OCI-LY7 (cell line): ENCODE measurements at regions not wholly inside any gene's neighbourhood (a gene's known extent, or its start where the extent isn't known, plus 50 kb on each side); places are given as distances from the start of the nearest gene placed in this dataset.

Experiments used
- BruUV-seq: library from RNA; stranded (reverse); fragments of 400-500 nt; replicated peaks from 2 replicates; lab custom pipeline; 2021; lab: Mats Ljungman, UMichigan
- CTCF ChIA-PET: fragments of 300-600 bp; sonication (Branson Sonifier 250); formaldehyde crosslinking; loops from one replicate; lab custom pipeline; 2022; ENCODE audit warnings: antibody characterized with exemption; ENCODE audit not compliant: unreplicated experiment; lab: Charles Lee
- POLR2A ChIA-PET: fragments of 300-600 bp; sonication (Branson Sonifier 250); formaldehyde crosslinking; loops from one replicate; lab custom pipeline; 2022; ENCODE audit warnings: antibody characterized with exemption; lab: Charles Lee
- DNase-seq: peaks from one replicate; pipeline ENCODE4 v3.0.0-alpha.2; 2015; ENCODE audit warnings: low spot score
- H2AFZ ChIP-seq: fragments of 200-600 bp; sonication (generic), shearing (Covaris generic); 2 replicates; pipeline ENCODE4 v1.6.1; 2014; ENCODE audit warnings: mild to moderate bottlenecking, antibody characterized with exemption, low read length, moderate library complexity
- H3K27ac ChIP-seq: fragments of 200-600 bp; sonication (generic); 2 replicates; pipeline ENCODE4 v1.5.1; 2014; ENCODE audit warnings: mixed run types, low read depth, mild to moderate bottlenecking, moderate library complexity, low read length, inconsistent platforms; ENCODE audit not compliant: poor library complexity, severe bottlenecking
- H3K36me3 ChIP-seq: fragments of 200-600 bp; sonication (generic); 2 replicates; pipeline ENCODE4 v1.6.1; 2014; ENCODE audit warnings: mild to moderate bottlenecking, antibody characterized with exemption, low read length, moderate library complexity, mixed read lengths; ENCODE audit not compliant: insufficient read depth
- H3K4me1 ChIP-seq: fragments of 200-600 bp; sonication (generic); 2 replicates; pipeline ENCODE4 v1.5.1; 2014; ENCODE audit warnings: mild to moderate bottlenecking, low read length; ENCODE audit not compliant: insufficient read depth, poor library complexity, severe bottlenecking
- H3K4me2 ChIP-seq: fragments of 200-600 bp; sonication (generic); 2 replicates; pipeline ENCODE4 v1.6.1; 2014; ENCODE audit warnings: mild to moderate bottlenecking, low read length
- H3K4me3 ChIP-seq: fragments of 200-600 bp; sonication (generic); 2 replicates; pipeline ENCODE4 v1.5.1; 2014; ENCODE audit warnings: mild to moderate bottlenecking, low read depth, low read length; ENCODE audit not compliant: poor library complexity, severe bottlenecking
- H3K79me2 ChIP-seq: fragments of 200-600 bp; sonication (generic); 2 replicates; pipeline ENCODE4 v1.6.1; 2016; ENCODE audit warnings: low read depth, mild to moderate bottlenecking, low read length, moderate library complexity, mixed read lengths; ENCODE audit not compliant: insufficient read depth
- H3K9me2 ChIP-seq: fragments of 200-600 bp; sonication (generic); 2 replicates; pipeline ENCODE4 v1.6.1; 2016; ENCODE audit warnings: mild to moderate bottlenecking, low read length, mixed read lengths; ENCODE audit not compliant: insufficient read depth
- H3K9me3 ChIP-seq: fragments of 200-600 bp; sonication (generic); 2 replicates; pipeline ENCODE4 v1.6.1; 2014; ENCODE audit warnings: mild to moderate bottlenecking, mixed run types, low read length, mixed read lengths
- H4K20me1 ChIP-seq: fragments of 200-600 bp; sonication (generic); 2 replicates; pipeline ENCODE4 v1.6.1; 2014; ENCODE audit warnings: mild to moderate bottlenecking, antibody characterized with exemption, low read length, moderate library complexity, mixed read lengths; ENCODE audit not compliant: insufficient read depth
- EZH2phosphoT487 ChIP-seq: fragments of 200-600 bp; sonication (generic); IDR thresholded peaks from 2 replicates; pipeline ENCODE4 v1.6.1; 2018; ENCODE audit warnings: low read depth, borderline replicate concordance, mild to moderate bottlenecking, mixed run types, antibody characterized with exemption, low read length, moderate library complexity, mixed read lengths
- intact Hi-C: fragments of 100-400 bp; cut with micrococcal nuclease; formaldehyde crosslinking; loops from one replicate; pipeline ENCODE4 v1.10.0; 2022; ENCODE audit not compliant: unreplicated experiment
- TF ChIP-seq, protein P1 (sequence below): fragments of 200-600 bp; sonication (generic); conservative IDR thresholded peaks from 2 replicates; pipeline ENCODE4 v1.5.1; 2014; ENCODE audit warnings: mild to moderate bottlenecking, antibody characterized with exemption, low read length, moderate library complexity, mixed read lengths

DNA sequence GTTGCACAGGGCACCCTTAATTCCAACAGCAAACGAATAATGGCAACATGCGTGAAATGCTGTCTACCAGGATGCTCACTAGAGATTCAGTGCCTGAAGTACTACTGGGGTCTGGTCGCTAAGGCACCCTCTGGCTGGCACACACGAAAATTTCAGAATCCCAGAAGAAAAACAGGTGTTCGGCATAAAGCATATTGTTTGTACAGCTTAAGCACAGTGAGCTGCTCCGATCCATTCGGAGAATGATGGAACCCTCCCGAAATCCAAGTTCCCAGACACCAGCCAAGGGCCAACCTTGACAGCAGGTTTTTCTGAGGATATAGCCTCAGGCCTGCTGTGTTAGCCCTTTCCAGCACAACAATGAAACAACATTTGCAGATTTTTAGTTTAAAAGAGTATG, 61.4 kb upstream of the ALDH1B1 start:
- no peaks in the 10 kb centered on the region for H3K9me3 ChIP-seq
- CTCF ChIA-PET: no interaction called here

DNA sequence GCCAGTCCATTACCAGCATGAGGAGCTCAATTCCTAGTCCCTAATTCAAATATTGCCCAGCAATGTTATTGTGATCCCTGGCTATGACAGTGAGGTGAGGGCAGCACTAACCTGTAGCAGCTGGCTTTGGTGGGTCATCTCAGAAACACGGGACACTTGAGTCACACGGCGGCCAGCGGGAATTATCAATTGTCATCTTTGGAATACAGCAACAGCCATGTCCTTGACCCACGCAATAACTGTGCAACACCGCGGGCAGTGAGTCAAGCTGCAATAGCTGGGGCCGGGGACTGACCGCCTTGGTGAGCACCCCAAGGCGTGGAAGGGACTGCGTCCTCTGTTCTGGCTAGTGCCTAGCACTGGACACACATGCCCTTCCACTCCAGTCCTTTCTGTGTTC, 62.5 kb upstream of the ALDH1B1 start:
- ChIA-PET POLR2A (interaction anchor here (1.6 kb wide), 1 partner anchor 21 kb away, joined by 4 read pairs; no protein-coding TSS in a partner anchor), CTCF (no interaction called here)
- H3K9me2 ChIP-seq: no peaks in the 10 kb centered on the region

More for the DNA sequence above, 61.4 kb upstream of the ALDH1B1 start:
- Histone ChIP-seq H3K4me1 (no peaks in the 10 kb centered on the region), H3K27ac (no peak overlapping the region), H2AFZ (no peak overlapping the region), H3K79me2 (no peaks in the 10 kb centered on the region), H3K36me3 (no peaks in the 10 kb centered on the region), H4K20me1 (no peaks in the 10 kb centered on the region), H3K9me2 (no peaks in the 10 kb centered on the region), H3K4me2 (no peak overlapping the region), H3K4me3 (no peak overlapping the region)
- no TSS peak for BruUV-seq
- POLR2A ChIA-PET: no interaction called here
- intact Hi-C loops: no loop called here
- no peak for TF ChIP-seq EZH2phosphoT487
- TF ChIP-seq, protein P1, sequence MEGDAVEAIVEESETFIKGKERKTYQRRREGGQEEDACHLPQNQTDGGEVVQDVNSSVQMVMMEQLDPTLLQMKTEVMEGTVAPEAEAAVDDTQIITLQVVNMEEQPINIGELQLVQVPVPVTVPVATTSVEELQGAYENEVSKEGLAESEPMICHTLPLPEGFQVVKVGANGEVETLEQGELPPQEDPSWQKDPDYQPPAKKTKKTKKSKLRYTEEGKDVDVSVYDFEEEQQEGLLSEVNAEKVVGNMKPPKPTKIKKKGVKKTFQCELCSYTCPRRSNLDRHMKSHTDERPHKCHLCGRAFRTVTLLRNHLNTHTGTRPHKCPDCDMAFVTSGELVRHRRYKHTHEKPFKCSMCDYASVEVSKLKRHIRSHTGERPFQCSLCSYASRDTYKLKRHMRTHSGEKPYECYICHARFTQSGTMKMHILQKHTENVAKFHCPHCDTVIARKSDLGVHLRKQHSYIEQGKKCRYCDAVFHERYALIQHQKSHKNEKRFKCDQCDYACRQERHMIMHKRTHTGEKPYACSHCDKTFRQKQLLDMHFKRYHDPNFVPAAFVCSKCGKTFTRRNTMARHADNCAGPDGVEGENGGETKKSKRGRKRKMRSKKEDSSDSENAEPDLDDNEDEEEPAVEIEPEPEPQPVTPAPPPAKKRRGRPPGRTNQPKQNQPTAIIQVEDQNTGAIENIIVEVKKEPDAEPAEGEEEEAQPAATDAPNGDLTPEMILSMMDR: no peak
- DNase-seq: no peak

DNA sequence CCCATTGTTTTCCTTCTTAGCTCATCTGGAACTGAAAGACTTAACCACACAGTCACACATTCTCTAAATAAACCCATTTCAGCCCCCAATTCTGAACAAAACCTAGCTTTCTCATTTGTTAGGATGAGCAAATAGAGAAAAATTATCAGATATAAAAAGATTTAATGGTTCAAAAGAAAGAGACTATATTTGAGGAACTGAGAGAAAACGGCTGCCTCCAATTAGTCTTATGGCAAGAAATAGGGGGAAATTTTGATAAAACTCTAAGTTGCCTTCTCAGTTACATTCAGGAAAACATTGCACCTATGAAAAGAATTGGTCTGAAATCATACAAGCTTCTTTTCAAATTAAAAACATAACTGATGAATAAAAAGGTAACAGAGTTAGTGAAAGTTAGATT, 63.7 kb upstream of the ALDH1B1 start:
- H2AFZ ChIP-seq: no peak overlapping the region
- H3K9me3 ChIP-seq: no peaks in the 10 kb centered on the region
- ChIA-PET CTCF (no interaction called here), POLR2A (interaction anchor here (1.6 kb wide), 1 partner anchor 20 kb away, joined by 4 read pairs; no protein-coding TSS in a partner anchor)
- DNase-seq: no peak
- no peaks in the 10 kb centered on the region for H3K36me3 ChIP-seq
- intact Hi-C loops: no loop called here
- no peaks in the 10 kb centered on the region for H3K9me2 ChIP-seq
- H3K79me2 ChIP-seq: no peaks in the 10 kb centered on the region
- H3K4me1 ChIP-seq: no peaks in the 10 kb centered on the region
- no peak for TF ChIP-seq EZH2phosphoT487
- TF ChIP-seq, protein P1: no peak
- H3K4me3 ChIP-seq: no peak overlapping the region
- H3K27ac ChIP-seq: no peak overlapping the region
- no TSS peak for BruUV-seq
- no peak overlapping the region for H3K4me2 ChIP-seq
- H4K20me1 ChIP-seq: no peaks in the 10 kb centered on the region

More for the DNA sequence above, 62.5 kb upstream of the ALDH1B1 start:
- H3K4me1 ChIP-seq: no peaks in the 10 kb centered on the region
- H3K36me3 ChIP-seq: no peaks in the 10 kb centered on the region
- no peaks in the 10 kb centered on the region for H3K9me3 ChIP-seq
- no peak overlapping the region for H3K27ac ChIP-seq
- intact Hi-C loops: no loop called here
- no peaks in the 10 kb centered on the region for H3K79me2 ChIP-seq
- no peak for TF ChIP-seq EZH2phosphoT487
- TF ChIP-seq, protein P1: no peak
- DNase-seq: no peak
- no peak overlapping the region for H2AFZ ChIP-seq
- H3K4me3 ChIP-seq: no peak overlapping the region
- BruUV-seq: no TSS peak
- no peak overlapping the region for H3K4me2 ChIP-seq
- H4K20me1 ChIP-seq: no peaks in the 10 kb centered on the region
